ENCODE measurements at regions not wholly inside any gene's neighbourhood (a gene's known extent, or its start where the extent isn't known, plus 50 kb on each side); places are given as distances from the start of the nearest gene placed in this dataset.

DNA sequence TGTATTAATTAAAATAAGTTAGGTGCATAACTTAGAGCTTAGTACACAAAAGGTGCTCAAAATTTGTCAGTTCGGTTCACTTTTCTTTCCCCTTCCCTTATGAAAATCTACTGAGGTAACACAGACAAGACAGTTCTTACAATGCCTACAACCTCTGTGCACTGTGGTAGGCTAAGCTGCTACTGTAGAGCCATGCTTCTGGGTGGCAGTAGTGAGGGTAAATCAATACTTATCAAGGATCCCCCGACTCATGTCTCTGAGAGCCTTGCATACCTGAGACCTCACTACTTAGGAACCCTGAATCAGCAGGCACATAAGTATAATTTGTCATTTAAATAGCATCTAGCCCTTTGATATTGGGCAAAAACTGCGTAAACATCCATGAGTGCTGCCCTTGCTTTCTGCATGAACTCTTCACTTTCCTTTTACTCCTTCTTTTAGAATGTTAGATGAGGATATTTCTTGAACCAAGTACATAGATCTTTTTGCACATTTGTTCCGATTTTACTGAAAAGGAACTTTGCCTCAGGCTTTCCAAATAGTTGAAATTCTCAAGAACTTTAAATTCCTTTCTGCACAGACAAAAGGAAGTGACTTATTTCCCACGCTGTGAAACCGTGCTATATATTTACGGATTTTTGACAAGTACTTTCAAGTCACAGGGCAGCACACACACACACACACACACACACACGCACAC, 234.4 kb downstream of the TRIB2 start:
- H3K4me2 ChIP-seq (ENCODE audit: control insufficient read depth, insufficient read depth), result no peak overlapping the region
- no peaks in the 10 kb centered on the region for H3K36me3 ChIP-seq (ENCODE audit: control insufficient read depth in 2 of 2, insufficient read depth in 2 of 2, low read length in 1 of 2)
- H3K27ac ChIP-seq (ENCODE audit: control insufficient read depth, insufficient read depth), result no peak overlapping the region
- ChIA-PET SMC1A (ENCODE audit: uncharacterized antibody, unreplicated experiment) (no interaction called here), CTCF (no interaction called here), POLR2A (no interaction called here), RAD21 (ENCODE audit: unreplicated experiment) (interaction anchor here (0.6 kb wide), 1 partner anchor 1122 kb away, joined by 3 read pairs; no protein-coding TSS in a partner anchor)
- no peaks in the 10 kb centered on the region for H4K20me1 ChIP-seq (ENCODE audit: control insufficient read depth, insufficient read depth)
- DNase-seq (ENCODE audit: low read depth, low spot score) (no peak), FAIRE-seq (no peak), ATAC-seq (no peak)
- H2AFZ ChIP-seq (ENCODE audit: control insufficient read depth, low read depth, low read length), result no peak overlapping the region
- no peaks in the 10 kb centered on the region; a peak in 1 of 4 replicates for H3K27me3 ChIP-seq (replicated peaks in 1 of 2; ENCODE audit: control insufficient read depth in 2 of 2, insufficient read depth in 2 of 2, low read length in 1 of 2)
- no TSS peak for BruUV-seq (replicated peaks)
- H3K9me3 ChIP-seq (replicated peaks; ENCODE audit: control insufficient read depth, insufficient read depth, low read length), result no peaks in the 10 kb centered on the region
- no peak for TF ChIP-seq GABPA (IDR thresholded peaks at IDR 0.05; ENCODE audit: low read depth)
- TF ChIP-seq TCF12 (IDR thresholded peaks at IDR 0.05; ENCODE audit: low read depth, low read length), result no peak
- TF ChIP-seq ASH2L (IDR thresholded peaks at IDR 0.05; ENCODE audit: borderline replicate concordance, low read depth), result no peak
- TF ChIP-seq, protein P1, sequence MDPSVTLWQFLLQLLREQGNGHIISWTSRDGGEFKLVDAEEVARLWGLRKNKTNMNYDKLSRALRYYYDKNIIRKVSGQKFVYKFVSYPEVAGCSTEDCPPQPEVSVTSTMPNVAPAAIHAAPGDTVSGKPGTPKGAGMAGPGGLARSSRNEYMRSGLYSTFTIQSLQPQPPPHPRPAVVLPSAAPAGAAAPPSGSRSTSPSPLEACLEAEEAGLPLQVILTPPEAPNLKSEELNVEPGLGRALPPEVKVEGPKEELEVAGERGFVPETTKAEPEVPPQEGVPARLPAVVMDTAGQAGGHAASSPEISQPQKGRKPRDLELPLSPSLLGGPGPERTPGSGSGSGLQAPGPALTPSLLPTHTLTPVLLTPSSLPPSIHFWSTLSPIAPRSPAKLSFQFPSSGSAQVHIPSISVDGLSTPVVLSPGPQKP (IDR thresholded peaks at IDR 0.05; ENCODE audit: low read depth, low read length), result no peak
- no peak for TF ChIP-seq RBBP5 (conservative IDR thresholded peaks at IDR 0.05)
- in situ Hi-C loops (cut with MboI), result no loop called here
- H3K9ac ChIP-seq (ENCODE audit: control insufficient read depth, insufficient read depth, low read length), result no peak overlapping the region
- intact Hi-C loops (cut with micrococcal nuclease; ENCODE audit: unreplicated experiment), result no loop called here
- H3K79me2 ChIP-seq (ENCODE audit: control insufficient read depth, insufficient read depth, low read length), result no peaks in the 10 kb centered on the region
- H3K4me3 ChIP-seq, result no peak overlapping the region
- H3K4me1 ChIP-seq (ENCODE audit: control insufficient read depth, insufficient read depth, low read length), result no peaks in the 10 kb centered on the region
- WGBS (ENCODE audit: insufficient coverage, insufficient replicate concordance, low lambda C conversion rate, missing lambda C conversion rate), result 14% methylated on average over 8 of the region's 8 CpGs

DNA sequence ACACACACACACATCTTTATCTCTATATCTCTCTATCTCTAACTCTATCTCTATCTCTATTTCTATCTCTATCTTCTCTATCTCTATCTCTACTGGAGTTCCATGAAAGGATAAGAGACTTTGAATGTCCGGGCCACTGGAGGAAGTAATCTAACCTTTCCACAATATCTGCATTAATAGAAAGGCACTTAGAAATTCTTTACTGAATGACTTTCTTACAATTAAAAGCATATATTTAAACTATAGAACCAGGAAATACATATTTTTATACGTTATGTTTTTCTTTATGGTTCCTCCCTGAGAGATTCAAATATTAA, 234.9 kb downstream of the TRIB2 start:
- POLR2A ChIA-PET, result no interaction called here
- ATAC-seq (no peak), FAIRE-seq (no peak), DNase-seq (ENCODE audit: low read depth, low spot score) (no peak)
- WGBS (ENCODE audit: insufficient coverage, insufficient replicate concordance, low lambda C conversion rate, missing lambda C conversion rate), result 0% methylated on average over 2 of the region's 2 CpGs
- H3K9me3 ChIP-seq (replicated peaks; ENCODE audit: control insufficient read depth, insufficient read depth, low read length), result no peaks in the 10 kb centered on the region
- H3K4me3 ChIP-seq, result no peak overlapping the region
- BruUV-seq (replicated peaks), result no TSS peak
- H3K4me1 ChIP-seq (ENCODE audit: control insufficient read depth, insufficient read depth, low read length), result no peaks in the 10 kb centered on the region
- no peaks in the 10 kb centered on the region for H3K36me3 ChIP-seq (ENCODE audit: control insufficient read depth in 2 of 2, insufficient read depth in 2 of 2, low read length in 1 of 2)
- H3K79me2 ChIP-seq (ENCODE audit: control insufficient read depth, insufficient read depth, low read length), result no peaks in the 10 kb centered on the region
- in situ Hi-C loops (cut with MboI) (no loop called here), intact Hi-C loops (cut with micrococcal nuclease; ENCODE audit: unreplicated experiment) (no loop called here)
- SMC1A ChIA-PET (ENCODE audit: uncharacterized antibody, unreplicated experiment), result no interaction called here
- H4K20me1 ChIP-seq (ENCODE audit: control insufficient read depth, insufficient read depth), result no peaks in the 10 kb centered on the region
- CTCF ChIA-PET, result no interaction called here
- H2AFZ ChIP-seq (ENCODE audit: control insufficient read depth, low read depth, low read length), result no peak overlapping the region
- H3K27me3 ChIP-seq (replicated peaks in 1 of 2; ENCODE audit: control insufficient read depth in 2 of 2, insufficient read depth in 2 of 2, low read length in 1 of 2), result no peaks in the 10 kb centered on the region; a peak in 1 of 4 replicates
- H3K4me2 ChIP-seq (ENCODE audit: control insufficient read depth, insufficient read depth), result no peak overlapping the region
- no peak overlapping the region for H3K27ac ChIP-seq (ENCODE audit: control insufficient read depth, insufficient read depth)
- RAD21 ChIA-PET (ENCODE audit: unreplicated experiment), result no interaction called here
- H3K9ac ChIP-seq (ENCODE audit: control insufficient read depth, insufficient read depth, low read length), result no peak overlapping the region
- TF ChIP-seq, protein P2, sequence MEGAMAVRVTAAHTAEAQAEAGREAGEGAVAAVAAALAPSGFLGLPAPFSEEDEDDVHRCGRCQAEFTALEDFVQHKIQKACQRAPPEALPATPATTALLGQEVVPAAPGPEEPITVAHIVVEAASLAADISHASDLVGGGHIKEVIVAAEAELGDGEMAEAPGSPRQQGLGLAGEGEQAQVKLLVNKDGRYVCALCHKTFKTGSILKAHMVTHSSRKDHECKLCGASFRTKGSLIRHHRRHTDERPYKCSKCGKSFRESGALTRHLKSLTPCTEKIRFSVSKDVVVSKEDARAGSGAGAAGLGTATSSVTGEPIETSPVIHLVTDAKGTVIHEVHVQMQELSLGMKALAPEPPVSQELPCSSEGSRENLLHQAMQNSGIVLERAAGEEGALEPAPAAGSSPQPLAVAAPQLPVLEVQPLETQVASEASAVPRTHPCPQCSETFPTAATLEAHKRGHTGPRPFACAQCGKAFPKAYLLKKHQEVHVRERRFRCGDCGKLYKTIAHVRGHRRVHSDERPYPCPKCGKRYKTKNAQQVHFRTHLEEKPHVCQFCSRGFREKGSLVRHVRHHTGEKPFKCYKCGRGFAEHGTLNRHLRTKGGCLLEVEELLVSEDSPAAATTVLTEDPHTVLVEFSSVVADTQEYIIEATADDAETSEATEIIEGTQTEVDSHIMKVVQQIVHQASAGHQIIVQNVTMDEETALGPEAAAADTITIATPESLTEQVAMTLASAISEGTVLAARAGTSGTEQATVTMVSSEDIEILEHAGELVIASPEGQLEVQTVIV (IDR thresholded peaks at IDR 0.05; ENCODE audit: borderline replicate concordance, partially characterized antibody), result no peak
- TF ChIP-seq ZNF207 (IDR thresholded peaks at IDR 0.05; ENCODE audit: borderline replicate concordance) (no peak), BHLHE40 (IDR thresholded peaks at IDR 0.05; ENCODE audit: borderline replicate concordance in 1 of 2, low read depth in 2 of 2, low read length in 1 of 2) (no peak), KLF5 (IDR thresholded peaks at IDR 0.05; ENCODE audit: partially characterized antibody) (no peak), RBBP5 (conservative IDR thresholded peaks at IDR 0.05) (no peak), DPF2 (IDR thresholded peaks at IDR 0.05) (no peak), IKZF2 (IDR thresholded peaks at IDR 0.05) (no peak)
